ENCODE measurements at regions not wholly inside any gene's neighbourhood (a gene's known extent, or its start where the extent isn't known, plus 50 kb on each side); places are given as distances from the start of the nearest gene placed in this dataset.

- CTCF ChIA-PET (ENCODE audit: low intra/inter-chr PET ratio), result no interaction called here
- Histone ChIP-seq H3K9ac (ENCODE audit: insufficient read depth in 1 of 2, low read depth in 2 of 2, low read length in 2 of 2) (no peak overlapping the region), H4K20me1 (replicated peaks; ENCODE audit: control insufficient read depth, insufficient read depth, low read length) (no peaks in the 10 kb centered on the region), H3K4me2 (ENCODE audit: insufficient read depth, low read length) (no peak overlapping the region), H3K4me1 (replicated peaks in 1 of 2; ENCODE audit: control insufficient read depth in 2 of 2, insufficient read depth in 2 of 2, low read length in 2 of 2) (no peaks in the 10 kb centered on the region), H3K27ac (ENCODE audit: extremely low read depth, low read depth, low read length) (no peak overlapping the region), H3K4me3 (no peak overlapping the region), H3K9me1 (ENCODE audit: control insufficient read depth, insufficient read depth, low read length) (no peaks in the 10 kb centered on the region), H3K27me3 (ENCODE audit: control insufficient read depth in 2 of 2, insufficient read depth in 2 of 2, low read length in 2 of 2) (peaks cover 0 to 7% of the 10 kb centered on the region in 2 experiments; a peak in 2 of 5 replicates), H3K79me2 (ENCODE audit: control insufficient read depth, insufficient read depth, low read length) (no peaks in the 10 kb centered on the region), H2AFZ (ENCODE audit: low read depth, low read length) (no peak overlapping the region), H3K36me3 (ENCODE audit: control insufficient read depth, insufficient read depth, low read length) (no peaks in the 10 kb centered on the region), H3K9me3 (replicated peaks; ENCODE audit: control insufficient read depth, insufficient read depth, low read depth, low read length) (no peaks in the 10 kb centered on the region)
- intact Hi-C loops (cut with micrococcal nuclease) (no loop called here), in situ Hi-C loops (cut with MboI) (no loop called here)
- WGBS (ENCODE audit: insufficient coverage, low coverage, missing lambda C conversion rate), result 0% methylated on average over 1 of the region's 1 CpG
- BruUV-seq (replicated peaks), result no TSS peak
- ATAC-seq (no peak), FAIRE-seq (no peak), DNase-seq (ENCODE audit: extremely low read depth in 1 of 4, low spot score in 3 of 4) (no peak)
- TF ChIP-seq TAF1 (IDR thresholded peaks at IDR 0.05; ENCODE audit: control insufficient read depth, extremely low read depth, insufficient read depth, low read length, severe bottlenecking), result no peak
- no peak for TF ChIP-seq C11orf30 (IDR thresholded peaks at IDR 0.05; ENCODE audit: low read depth)
- TF ChIP-seq BRD4 (IDR thresholded peaks at IDR 0.05), result no peak
- no peak for TF ChIP-seq GABPB2 (CRISPR knock-in tag; conservative IDR thresholded peaks at IDR 0.05)
- TF ChIP-seq ILK (tag; IDR thresholded peaks at IDR 0.05; ENCODE audit: borderline replicate concordance, low read depth), result no peak
- TF ChIP-seq RBM22 (IDR thresholded peaks at IDR 0.05; ENCODE audit: low read depth, low read length, poor library complexity, severe bottlenecking), result no peak
- TF ChIP-seq YBX1 (IDR thresholded peaks at IDR 0.05), result no peak
- no peak for TF ChIP-seq ZNF586 (CRISPR knock-in tag; conservative IDR thresholded peaks at IDR 0.05)
- TF ChIP-seq BACH1 (tag; IDR thresholded peaks at IDR 0.05), result no peak
- TF ChIP-seq, protein P1, sequence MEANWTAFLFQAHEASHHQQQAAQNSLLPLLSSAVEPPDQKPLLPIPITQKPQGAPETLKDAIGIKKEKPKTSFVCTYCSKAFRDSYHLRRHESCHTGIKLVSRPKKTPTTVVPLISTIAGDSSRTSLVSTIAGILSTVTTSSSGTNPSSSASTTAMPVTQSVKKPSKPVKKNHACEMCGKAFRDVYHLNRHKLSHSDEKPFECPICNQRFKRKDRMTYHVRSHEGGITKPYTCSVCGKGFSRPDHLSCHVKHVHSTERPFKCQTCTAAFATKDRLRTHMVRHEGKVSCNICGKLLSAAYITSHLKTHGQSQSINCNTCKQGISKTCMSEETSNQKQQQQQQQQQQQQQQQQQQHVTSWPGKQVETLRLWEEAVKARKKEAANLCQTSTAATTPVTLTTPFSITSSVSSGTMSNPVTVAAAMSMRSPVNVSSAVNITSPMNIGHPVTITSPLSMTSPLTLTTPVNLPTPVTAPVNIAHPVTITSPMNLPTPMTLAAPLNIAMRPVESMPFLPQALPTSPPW (CRISPR knock-in tag; IDR thresholded peaks at IDR 0.05), result no peak
- no peak for TF ChIP-seq XRCC3 (IDR thresholded peaks at IDR 0.05)
- POLR2A ChIA-PET, result interaction anchor here (0.6 kb wide), 1 partner anchor 26 kb away, joined by 4 read pairs; no protein-coding TSS in a partner anchor
These were observed 259.9 kb upstream of the SLCO3A1 start for GRCh38 chr15:91593653-91594052.
